HUES6 (cell line): ENCODE measurements at regions not wholly inside any gene's neighbourhood (a gene's known extent, or its start where the extent isn't known, plus 50 kb on each side); places are given as distances from the start of the nearest gene placed in this dataset.

ENCODE experiments used
- H3K27ac ChIP-seq: 2 replicates; pipeline ENCODE4 v1.7.0; 2013; ENCODE audit warnings: low read depth, mild to moderate bottlenecking, low read length, inconsistent platforms
- H3K27me3 ChIP-seq: 2 replicates; pipeline ENCODE4 v1.6.1; 2013; ENCODE audit warnings: low read length; ENCODE audit not compliant: control insufficient read depth, insufficient read depth
- H3K36me3 ChIP-seq: 2 replicates; pipeline ENCODE4 v1.6.1; 2013; ENCODE audit warnings: low read length; ENCODE audit not compliant: control insufficient read depth, insufficient read depth
- H3K4me1 ChIP-seq: 2 replicates; pipeline ENCODE4 v1.6.1; 2013; ENCODE audit warnings: low read length; ENCODE audit not compliant: control insufficient read depth, insufficient read depth
- H3K4me3 ChIP-seq: 2 replicates; pipeline ENCODE4 v1.5.1; 2013; ENCODE audit warnings: low read depth, low read length
- H3K9ac ChIP-seq: one replicate; pipeline ENCODE4 v1.6.1; 2013; ENCODE audit warnings: mild to moderate bottlenecking, low read length
- H3K9me3 ChIP-seq: 2 replicates; pipeline ENCODE4 v1.6.1; 2013; ENCODE audit warnings: low read depth, low read length; ENCODE audit not compliant: control insufficient read depth, insufficient read depth

GRCh38 chr1:30253807-30254440 lies 469.5 kb downstream of the MATN1 start:
- no peaks in the 10 kb centered on the region for H3K36me3 ChIP-seq
- no peak overlapping the region for H3K9ac ChIP-seq
- 0 out of 2 replicates have a peak, but pooled peaks cover 7% of the 10 kb centered on the region for H3K27me3 ChIP-seq
- H3K4me3 ChIP-seq, result no peak overlapping the region
- H3K27ac ChIP-seq, result no peak overlapping the region
- no peaks in the 10 kb centered on the region for H3K9me3 ChIP-seq
- peaks cover 31% of the 10 kb centered on the region for H3K4me1 ChIP-seq

GRCh38 chr1:30253361-30253760 lies 470.0 kb downstream of the MATN1 start:
- H3K9me3 ChIP-seq, result no peaks in the 10 kb centered on the region
- H3K36me3 ChIP-seq, result no peaks in the 10 kb centered on the region
- 0 out of 2 replicates have a peak, but pooled peaks cover 2% of the 10 kb centered on the region for H3K27me3 ChIP-seq
- peaks cover 26% of the 10 kb centered on the region for H3K4me1 ChIP-seq
- H3K27ac ChIP-seq, result no peak overlapping the region
- H3K9ac ChIP-seq, result no peak overlapping the region
- no peak overlapping the region for H3K4me3 ChIP-seq

DNA sequence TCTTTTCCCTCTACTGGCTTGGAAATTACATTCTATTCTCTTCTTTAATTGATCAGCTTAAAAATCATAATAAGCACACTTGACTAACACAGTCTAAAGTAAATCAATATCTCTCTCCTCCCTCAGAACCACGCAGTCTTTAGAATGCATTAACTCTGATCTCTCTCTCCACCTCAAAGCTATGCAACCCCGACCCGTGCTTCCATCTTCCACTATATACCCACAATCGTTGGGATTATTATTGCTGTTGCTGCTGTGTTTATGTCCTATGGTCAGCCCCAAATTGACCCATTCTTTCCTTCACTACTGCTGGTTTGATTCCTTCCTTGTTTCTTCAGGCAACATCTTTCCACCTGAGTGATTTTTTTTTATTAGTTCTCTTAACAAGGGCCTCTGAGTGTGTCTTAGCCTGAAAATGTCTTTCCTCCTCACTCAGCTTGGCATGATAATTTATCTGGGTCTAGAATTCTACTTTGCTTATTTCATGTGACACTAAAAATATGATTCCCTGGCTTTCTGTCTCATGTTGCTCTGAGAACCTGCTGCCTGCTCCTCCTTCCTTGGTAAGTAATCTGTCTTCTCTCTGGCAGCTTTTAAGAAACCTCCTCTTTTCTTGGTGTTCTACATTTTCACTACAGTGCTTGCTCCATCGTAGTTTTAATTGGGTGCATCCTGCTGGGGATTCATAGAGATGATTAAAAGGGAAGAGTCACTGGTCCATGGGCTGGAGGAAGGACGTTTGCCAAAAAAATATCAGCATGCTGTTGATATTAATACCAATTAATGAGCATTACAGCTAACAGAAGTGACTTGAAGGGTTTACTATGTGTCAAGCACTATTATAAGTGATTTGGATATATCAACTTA lies 472.2 kb downstream of the MATN1 start:
- no peaks in the 10 kb centered on the region for H3K36me3 ChIP-seq
- H3K9ac ChIP-seq, result no peak overlapping the region
- no peak overlapping the region for H3K27ac ChIP-seq
- peaks cover 26% of the 10 kb centered on the region for H3K4me1 ChIP-seq
- H3K9me3 ChIP-seq, result no peaks in the 10 kb centered on the region
- no peaks in the 10 kb centered on the region for H3K27me3 ChIP-seq
- H3K4me3 ChIP-seq, result no peak overlapping the region

DNA sequence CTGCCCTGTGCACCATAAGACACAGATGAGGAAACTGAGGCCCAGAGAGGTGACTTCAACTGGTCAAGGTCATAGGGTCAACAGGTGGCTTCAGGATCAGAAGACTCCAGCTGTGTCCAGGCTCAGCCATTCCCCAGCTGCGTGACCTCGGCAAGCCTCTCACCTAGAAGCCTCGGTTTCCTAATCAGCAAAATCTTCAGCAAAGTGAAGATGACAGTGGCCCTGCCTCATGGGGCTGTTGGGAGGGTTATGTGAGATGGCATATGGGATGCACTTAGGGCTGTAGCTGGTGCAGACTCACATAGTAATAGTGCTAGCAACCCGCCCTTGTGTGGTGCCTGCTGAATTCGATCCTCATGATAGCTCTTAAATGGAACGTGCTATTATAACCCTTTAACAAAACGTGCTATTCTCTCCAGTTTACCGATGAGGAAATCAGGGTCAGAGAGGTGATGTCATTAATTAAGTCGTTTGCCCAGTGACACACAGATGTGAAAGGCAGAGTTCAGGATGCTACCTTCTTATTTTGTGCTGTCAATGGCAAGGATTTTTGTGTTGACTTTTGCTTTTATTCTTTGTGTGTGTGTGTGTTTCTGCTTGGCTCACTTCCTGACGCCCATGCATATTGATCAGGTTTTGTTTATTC lies 472.9 kb downstream of the MATN1 start:
- Histone ChIP-seq H3K9ac (no peak overlapping the region), H3K27me3 (no peaks in the 10 kb centered on the region), H3K9me3 (no peaks in the 10 kb centered on the region), H3K4me3 (no peak overlapping the region), H3K27ac (no peak overlapping the region), H3K36me3 (no peaks in the 10 kb centered on the region), H3K4me1 (peaks cover 21% of the 10 kb centered on the region)

GRCh38 chr1:30249446-30250337 lies 473.7 kb downstream of the MATN1 start:
- H3K9ac ChIP-seq, result no peak overlapping the region
- H3K36me3 ChIP-seq, result no peaks in the 10 kb centered on the region
- no peak overlapping the region for H3K27ac ChIP-seq
- no peaks in the 10 kb centered on the region for H3K27me3 ChIP-seq
- H3K4me3 ChIP-seq, result no peak overlapping the region
- no peaks in the 10 kb centered on the region for H3K9me3 ChIP-seq
- peaks cover 18% of the 10 kb centered on the region for H3K4me1 ChIP-seq

DNA sequence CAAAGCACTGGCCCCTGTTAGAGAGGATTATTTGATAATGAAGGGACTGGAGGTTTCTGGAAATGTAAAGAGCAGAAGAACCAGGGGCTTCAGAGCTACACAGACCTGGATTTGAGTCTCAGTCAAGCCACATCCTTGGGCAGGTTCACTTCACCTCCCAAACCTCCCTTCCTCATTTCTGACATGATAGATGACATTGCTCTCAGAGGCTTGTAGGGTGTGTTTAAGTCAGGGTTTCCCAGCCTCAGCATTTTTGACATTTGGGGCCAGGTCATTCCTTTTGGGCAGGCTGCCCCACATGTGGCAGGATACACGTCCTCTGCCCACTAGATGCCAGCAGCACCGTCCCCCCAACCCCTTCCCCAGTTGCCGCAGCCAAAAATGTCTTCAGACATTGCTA lies 474.6 kb downstream of the MATN1 start:
- Histone ChIP-seq H3K9ac (no peak overlapping the region), H3K4me1 (peaks cover 10% of the 10 kb centered on the region), H3K9me3 (no peaks in the 10 kb centered on the region), H3K27me3 (no peaks in the 10 kb centered on the region), H3K27ac (no peak overlapping the region), H3K36me3 (no peaks in the 10 kb centered on the region), H3K4me3 (no peak overlapping the region)

DNA sequence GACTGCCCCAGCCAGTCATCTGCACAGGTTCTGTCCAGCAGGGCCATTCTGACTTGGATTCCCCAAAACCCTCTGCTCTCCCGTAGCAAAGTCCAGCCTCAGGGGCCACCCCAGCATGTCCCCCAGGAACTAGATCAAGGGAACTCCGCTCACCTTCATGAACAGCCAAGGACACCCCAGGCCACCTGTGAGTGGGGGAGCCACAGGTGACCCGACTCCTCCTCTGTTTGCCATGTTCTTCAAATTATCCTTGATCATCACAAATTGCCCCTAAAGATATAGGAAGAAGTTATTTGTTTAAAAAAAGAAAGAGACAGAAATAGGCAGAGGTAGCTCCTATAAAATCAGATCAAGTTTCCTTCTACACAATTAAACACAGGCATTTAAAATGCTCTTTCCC lies 475.0 kb downstream of the MATN1 start:
- no peak overlapping the region for H3K27ac ChIP-seq
- no peak overlapping the region for H3K4me3 ChIP-seq
- no peak overlapping the region for H3K9ac ChIP-seq
- H3K36me3 ChIP-seq, result no peaks in the 10 kb centered on the region
- peaks cover 10% of the 10 kb centered on the region for H3K4me1 ChIP-seq
- no peaks in the 10 kb centered on the region for H3K9me3 ChIP-seq
- H3K27me3 ChIP-seq, result no peaks in the 10 kb centered on the region

GRCh38 chr1:30244801-30245200 lies 478.6 kb downstream of the MATN1 start:
- Histone ChIP-seq H3K36me3 (no peaks in the 10 kb centered on the region), H3K27ac (no peak overlapping the region), H3K9ac (no peak overlapping the region), H3K4me3 (no peak overlapping the region), H3K27me3 (no peaks in the 10 kb centered on the region), H3K4me1 (peaks cover 23% of the 10 kb centered on the region), H3K9me3 (no peaks in the 10 kb centered on the region)

- peak overlapping the region; percentile 20; the same call in 1 of the 2 replicates for H3K27ac ChIP-seq
- no peaks in the 10 kb centered on the region for H3K36me3 ChIP-seq
- H3K4me3 ChIP-seq, result no peak overlapping the region
- no peaks in the 10 kb centered on the region for H3K27me3 ChIP-seq
- peaks cover 23% of the 10 kb centered on the region for H3K4me1 ChIP-seq
- no peaks in the 10 kb centered on the region for H3K9me3 ChIP-seq
- H3K9ac ChIP-seq, result peak overlapping the region; percentile 59
Measured at GRCh38 chr1:30242722-30243457, 480.5 kb downstream of the MATN1 start.

DNA sequence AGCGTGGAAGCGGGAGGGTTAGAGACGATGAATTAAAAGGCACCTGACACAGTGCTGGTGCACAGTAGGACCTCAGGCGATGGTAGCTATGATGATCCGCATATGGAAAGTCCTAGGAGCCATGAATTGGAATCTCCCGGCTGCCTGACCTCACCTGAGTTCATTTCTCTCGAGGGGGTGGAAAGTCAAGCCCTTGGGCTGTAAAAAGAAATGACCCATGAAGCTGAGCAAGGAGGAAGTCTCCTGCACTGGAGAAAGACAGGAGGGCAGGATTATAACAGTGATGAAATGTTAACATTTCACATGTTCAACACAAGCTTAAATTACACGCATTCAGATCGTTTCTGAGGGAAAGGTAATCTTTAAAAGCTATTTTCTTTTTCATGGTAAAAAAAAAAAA lies 481.2 kb downstream of the MATN1 start:
- Histone ChIP-seq H3K4me1 (peaks cover 23% of the 10 kb centered on the region), H3K9me3 (no peaks in the 10 kb centered on the region), H3K27ac (no peak overlapping the region; the same call in 1 of the 2 replicates), H3K4me3 (no peak overlapping the region), H3K9ac (peak overlapping the region; percentile 5), H3K36me3 (no peaks in the 10 kb centered on the region), H3K27me3 (no peaks in the 10 kb centered on the region)
